Amygdala (tissue), 56 donors: ENCODE measurements at regions not wholly inside any gene's neighbourhood (a gene's known extent, or its start where the extent isn't known, plus 50 kb on each side); places are given as distances from the start of the nearest gene placed in this dataset.
"Not testable (repeated sequence)": the region's sequence is repeated elsewhere in the genome, so short reads cannot be mapped to it uniquely, and the experiment has no call there.

ENCODE experiments used
- DNase-seq, 56 donors: peaks; one replicate each; lab custom pipeline; 2025; lab: John Stamatoyannopoulos, UW

DNA sequence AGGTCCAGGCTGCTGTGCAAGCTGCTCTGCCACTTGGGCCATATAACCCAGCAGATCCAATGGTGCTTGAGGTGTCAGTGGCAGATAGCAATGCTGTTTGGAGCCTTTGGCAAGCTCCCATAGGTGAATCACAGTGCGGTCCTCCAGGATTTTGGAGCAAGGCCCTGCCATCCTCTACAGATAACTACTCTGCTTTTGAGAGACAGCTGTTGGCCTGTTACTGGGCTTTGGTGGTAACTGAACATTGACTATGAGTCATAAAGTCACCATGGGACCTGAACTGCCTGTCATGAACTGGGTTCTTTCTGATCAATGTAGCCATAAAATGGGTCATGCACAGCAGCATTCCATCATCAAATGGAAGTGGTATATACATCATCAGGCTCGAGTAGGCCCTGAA lies 92.0 kb upstream of the IGLL5 start:
- DNase-seq: not testable (repeated sequence)

DNA sequence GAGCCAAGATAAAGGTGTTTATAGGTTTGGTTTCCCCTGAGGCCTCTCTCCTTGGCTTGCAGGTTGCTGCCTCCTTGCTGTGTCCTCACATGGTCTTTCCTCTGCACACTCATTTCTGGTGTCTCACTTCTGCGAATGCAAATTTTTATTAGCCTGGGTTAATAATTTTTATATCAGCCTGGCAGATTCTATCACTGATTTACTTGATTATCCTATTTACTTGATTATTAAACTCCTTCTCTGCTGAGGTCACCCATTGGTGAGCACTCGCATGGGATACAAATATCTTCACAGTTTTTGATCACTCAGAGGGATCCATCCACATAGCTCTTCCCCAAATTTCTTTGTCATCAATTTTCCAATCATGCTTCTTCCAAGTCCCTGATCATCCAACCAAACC lies 90.9 kb upstream of the IGLL5 start:
- DNase-seq: no peak

DNA sequence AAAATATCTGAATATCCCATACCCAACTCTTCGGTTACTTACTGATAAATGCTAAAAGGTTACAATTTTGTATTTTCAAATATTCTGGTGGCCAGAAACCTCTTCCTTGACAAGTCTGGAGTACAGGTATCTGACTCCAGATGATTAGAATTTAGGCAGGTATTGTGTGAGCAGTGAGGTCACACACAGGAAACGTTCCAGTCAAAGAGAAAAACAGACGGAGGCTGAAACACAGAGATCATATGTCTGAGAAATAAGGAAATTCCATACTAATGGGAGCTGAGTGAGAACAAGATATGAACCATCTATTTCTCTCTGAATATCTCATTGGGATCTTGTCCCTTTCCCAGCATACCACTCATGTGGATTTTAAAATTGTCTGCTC lies 89.4 kb upstream of the IGLL5 start:
- no peak for DNase-seq

DNA sequence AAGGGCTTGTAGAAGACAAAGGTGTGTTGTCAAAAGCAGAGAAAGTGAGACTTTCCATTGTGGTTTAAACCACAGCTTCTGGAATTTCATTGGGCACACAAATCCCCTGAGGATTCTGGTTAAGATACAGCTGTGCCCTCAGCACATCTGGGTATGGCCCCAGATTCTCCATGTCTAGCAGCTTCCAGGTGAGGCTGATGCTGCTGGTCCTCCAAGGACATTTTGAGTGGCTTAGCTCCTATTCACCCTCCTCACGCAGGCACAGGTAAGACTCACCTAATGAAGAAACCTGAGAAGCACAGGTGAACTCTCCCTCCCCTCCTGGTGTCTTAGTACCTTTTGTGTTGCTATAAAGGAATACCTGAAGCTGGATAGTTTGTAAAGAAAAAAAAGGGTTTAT lies 88.9 kb upstream of the IGLL5 start:
- DNase-seq: no peak

DNA sequence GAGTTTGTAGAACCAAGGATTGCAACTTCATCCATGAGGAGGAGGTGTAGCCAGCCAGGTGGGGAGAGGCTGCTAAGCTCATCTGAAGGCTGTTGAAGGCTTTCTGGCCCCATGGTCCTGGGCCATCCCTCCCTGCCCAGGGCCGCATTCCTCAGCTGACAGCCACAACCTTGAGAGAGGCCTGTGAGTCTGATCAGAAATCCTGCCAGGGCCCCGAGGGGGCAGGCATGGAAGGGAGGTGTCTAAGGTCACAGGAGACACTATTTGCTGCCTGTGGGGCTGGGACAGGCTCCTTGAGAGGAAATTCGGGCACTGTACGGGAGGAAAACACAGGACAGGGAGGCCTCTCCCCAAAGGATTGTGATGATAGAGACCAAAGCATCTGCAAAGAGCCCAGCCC lies 88.1 kb upstream of the IGLL5 start:
- no peak for DNase-seq

DNA sequence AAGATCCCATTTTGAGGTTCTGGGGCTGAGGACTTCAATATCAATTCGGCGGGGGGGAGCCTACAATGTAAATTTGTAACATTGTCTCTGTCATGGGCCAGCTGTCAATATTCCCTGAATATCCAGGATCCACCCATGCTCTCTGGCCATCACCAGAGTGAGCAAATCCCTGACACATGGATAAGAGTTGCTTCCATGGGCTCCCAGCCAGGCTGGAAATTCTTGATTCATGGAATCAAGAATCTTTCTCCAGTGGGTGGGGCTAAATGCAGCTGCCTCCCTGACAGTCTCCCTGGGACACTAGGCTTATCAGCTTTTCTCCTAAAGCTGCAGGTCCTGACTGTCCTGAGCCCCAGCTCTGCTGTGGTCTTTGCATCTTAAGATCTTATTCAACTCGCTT lies 86.9 kb upstream of the IGLL5 start:
- no peak for DNase-seq

DNA sequence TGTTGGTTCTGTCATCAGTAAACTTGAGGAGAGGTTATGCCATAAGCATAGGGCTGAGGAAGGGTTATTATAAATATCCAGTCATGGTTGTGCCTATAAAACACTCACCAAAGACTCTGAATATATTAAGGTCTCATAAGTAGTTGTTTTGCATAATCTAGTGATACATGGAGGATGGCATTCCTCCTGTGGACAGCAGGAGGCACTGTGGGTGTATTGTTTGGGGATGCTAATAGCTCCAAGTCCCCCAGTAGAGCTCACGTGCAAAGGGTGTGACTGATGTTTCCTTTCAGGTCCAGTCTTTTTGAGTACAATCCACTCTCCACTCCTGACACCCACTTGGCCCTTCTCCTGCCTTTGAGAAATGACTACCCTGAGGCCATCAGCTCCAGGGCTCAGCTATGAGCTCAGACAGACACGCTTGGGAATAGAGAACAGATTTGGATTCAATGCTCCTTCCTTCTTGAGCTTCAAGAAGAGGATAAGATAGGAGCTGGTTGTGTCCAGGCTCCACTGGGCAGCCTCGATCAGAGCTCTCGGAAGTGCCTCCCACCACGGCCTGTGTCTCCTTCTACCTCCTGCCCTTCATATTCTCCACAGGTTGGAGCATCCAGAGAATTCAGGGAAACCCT lies 85.2 kb upstream of the IGLL5 start:
- no peak for DNase-seq

DNA sequence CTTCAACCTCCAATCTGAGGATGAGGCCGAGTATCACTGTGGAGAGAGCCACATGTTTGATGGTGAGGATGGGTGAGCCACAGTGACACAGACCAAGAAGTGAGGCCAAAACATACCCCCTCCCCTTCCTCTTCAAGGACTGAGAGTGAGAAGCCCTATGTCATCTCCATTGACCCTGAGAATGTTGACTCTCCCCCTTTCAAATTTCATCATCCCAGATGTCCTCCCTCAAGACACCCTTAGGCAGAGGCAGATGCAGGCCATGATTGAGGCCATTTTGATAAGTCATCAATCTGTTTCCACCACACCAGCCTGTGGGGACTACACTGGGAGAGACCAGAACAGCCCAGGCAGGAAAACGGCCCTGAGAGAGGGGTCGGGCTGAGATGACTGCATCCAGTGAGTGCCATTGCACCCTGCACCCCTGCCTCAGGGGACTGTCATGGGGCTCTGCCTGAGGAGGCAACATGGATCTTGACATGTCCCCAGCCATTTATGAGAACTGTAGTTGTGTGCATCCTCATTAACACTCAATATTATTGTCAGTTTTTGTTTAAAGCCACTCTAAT lies 84.2 kb upstream of the IGLL5 start:
- DNase-seq: no peak

DNA sequence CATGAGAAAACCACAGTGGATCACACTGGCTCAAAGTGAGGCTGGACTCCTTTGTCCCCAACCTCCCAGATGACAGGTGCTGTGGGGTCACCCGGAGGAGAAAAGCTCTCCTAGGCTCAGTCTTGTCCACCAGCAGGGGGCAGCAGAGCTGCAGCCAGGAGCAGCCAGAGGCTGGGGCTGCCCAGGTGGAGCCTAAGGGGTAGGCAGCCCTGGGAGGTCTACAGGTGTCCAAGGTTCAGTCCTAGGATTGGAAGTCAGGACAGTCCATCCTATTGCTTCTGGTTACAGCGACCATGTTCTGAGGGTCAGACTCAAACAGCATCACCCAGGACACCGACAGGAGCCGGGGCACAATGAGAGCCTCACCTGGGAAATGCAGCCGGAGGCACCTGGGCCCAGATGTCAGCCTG lies 77.6 kb upstream of the IGLL5 start:
- DNase-seq: peak in 16 of 56 donors; percentile 1 to 69 (median 20)

DNA sequence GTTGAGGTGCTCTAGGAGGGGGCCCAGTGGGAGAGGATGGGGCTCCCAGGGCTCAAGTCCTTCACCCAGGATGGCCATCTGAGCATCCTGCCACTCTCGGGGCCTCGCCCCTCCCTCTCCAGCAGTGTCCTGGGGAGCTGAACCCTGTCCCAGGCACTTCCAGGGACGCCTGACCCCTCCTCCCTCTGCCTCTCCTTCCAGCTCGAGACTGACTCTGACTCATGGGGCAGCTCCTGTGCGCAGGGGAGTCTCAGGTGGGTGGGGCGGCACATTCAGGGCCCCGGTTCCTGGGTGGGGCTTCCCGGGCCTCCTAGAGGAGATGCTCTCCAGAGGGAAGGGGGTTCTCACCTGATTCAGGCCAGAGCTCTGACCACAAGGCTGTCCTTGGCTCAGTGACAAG lies 77.1 kb upstream of the IGLL5 start:
- no peak for DNase-seq

DNA sequence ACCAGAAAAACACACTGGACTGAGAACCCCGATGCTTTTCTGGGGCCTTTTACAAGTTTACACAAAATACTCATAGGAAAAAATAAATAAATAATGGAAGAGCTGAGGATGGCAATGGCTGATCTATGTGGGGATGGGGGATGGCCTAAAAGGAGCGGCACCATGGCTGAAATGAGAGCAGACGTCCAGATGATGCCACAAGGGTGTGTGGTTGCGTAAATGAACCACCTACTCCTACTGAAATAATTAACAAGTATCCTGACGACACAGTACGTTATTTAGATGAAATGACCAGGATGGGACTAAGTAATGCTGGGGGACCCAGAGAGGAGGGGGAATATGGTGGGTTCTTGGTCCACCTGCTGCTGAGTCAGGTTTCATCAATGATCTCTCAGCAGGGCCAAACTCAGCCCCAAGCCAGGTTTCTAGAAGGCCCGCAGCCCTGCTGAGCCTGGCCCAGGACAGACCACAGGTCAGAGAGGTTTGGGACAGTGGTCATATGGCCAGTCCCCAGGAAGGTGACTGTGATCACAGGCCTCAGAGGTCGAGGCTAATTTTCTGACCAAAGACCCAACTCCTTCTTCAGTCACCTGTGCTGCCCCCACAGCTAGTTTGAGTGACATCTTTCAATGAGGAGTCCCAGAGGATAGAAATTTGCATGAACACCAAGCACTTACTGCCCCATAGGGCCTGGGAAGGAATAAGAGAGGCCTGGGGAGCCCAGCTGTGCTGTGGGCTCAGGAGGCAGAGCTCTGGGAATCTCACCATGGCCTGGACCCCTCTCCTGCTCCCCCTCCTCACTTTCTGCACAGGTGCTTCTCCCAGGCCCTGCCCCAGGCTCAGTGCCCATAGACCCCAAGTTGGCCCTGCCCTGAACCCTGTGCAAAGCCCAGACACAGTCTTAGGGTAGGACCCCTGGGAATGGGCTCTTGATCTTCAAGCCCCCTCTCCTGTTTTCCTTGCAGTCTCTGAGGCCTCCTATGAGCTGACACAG lies 76.3 kb upstream of the IGLL5 start:
- DNase-seq: no peak

DNA sequence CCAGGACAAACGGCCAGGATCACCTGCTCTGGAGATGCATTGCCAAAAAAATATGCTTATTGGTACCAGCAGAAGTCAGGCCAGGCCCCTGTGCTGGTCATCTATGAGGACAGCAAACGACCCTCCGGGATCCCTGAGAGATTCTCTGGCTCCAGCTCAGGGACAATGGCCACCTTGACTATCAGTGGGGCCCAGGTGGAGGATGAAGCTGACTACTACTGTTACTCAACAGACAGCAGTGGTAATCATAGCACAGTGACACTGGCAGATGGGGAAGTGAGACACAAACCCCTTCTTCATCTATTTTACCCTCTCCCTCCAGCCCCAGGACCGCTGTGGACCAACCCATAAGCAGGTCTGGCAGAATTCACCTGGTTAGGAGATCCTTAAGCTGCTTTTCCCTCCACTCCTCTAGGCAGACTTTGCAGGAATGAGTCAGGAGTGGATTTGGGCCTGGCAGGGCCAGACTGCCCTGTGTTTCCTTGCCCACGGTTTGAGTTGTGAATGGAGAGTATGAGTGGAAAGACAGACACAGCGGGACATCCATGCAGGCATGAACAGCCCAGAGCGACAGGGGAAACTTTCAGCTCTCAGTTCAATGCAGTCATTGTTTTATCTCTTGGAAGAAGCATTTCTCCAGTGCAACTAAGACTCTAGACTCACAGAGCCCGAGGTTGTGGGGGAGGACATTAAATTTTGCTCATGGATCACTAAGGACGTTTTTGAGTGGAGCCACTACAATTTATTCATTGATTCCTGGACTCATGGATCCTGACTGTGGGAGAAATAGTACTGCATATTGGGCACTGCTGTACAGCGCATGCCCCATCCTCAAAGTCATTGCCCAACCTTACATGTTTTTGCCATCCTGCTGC lies 75.3 kb upstream of the IGLL5 start:
- no peak for DNase-seq

DNA sequence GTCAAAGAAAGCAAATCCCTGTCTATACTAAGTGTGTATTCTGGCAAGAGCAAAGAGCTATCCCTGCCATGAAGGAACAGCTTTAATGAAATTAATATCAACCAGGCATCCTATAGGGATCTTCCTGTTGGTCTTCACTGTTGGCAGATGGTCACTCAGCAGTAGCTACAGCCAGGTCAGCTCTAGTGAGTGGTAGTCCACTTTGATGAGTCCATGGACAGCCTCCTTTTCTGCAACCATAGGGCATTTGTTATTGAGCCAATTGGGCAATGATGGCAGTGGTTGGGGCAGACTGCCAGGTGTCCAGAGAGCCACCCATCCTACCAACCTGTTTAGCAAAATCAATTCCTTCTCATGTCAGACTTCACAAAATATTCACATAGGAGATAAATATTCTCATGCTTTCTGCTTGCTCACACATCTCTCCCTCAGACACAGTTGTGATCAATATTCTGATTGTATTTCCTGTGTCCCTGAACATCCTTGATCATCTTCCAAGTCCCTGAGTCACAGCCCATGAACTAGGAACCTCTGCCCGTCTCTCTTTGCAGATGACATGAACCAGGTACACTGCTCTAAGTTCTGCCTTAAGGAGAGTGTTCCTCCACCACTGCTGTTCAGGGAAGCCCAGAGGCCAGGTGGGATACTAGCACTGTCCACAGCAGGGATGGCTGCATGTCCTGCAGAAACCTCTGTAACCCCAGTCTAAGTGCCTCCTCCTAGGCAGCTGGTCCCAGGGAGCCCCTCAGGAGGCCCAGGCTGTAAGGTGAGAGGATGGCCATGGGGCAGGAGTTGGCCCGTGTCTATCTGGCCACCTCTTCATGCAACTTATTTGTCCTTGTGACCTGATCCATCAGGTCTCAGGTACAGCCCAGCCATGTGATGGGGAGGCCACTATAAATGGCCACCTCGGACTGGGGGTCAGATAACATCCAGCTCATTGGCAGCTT lies 74.2 kb upstream of the IGLL5 start:
- no peak for DNase-seq

DNA sequence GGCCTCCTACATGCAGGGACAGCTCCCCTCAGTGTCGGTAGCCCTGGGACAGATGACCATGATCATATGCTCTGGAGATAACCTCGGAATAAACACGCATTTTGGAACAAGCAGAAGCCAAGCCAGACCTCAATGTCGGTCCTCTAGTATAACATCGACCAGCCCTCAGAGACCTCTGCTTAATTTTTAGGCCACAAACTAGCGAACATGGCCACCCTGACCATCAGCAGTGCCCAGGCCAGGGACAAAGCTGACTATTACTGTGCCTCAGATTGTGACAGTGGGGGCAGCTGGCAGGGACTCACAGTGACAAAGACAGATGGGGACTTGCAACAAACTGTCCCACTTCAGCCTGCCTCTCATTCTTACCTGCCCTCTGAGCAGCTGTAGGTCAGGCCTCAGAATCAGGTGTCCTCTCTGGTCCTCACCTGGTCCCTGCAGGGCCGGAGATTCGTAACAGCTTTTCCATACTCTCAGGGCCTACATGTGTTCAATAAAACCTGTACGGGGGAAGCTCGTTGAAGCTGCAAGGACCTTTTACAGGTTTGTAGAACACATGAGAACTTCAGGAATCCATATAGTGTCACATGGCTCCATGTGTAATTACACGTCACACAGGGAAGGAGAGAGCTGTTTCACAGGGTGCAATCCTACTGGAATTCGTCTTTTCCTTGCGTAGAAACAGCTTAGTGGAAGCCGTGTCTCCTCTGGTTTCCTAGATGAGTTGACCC lies 72.8 kb upstream of the IGLL5 start:
- DNase-seq: no peak

DNA sequence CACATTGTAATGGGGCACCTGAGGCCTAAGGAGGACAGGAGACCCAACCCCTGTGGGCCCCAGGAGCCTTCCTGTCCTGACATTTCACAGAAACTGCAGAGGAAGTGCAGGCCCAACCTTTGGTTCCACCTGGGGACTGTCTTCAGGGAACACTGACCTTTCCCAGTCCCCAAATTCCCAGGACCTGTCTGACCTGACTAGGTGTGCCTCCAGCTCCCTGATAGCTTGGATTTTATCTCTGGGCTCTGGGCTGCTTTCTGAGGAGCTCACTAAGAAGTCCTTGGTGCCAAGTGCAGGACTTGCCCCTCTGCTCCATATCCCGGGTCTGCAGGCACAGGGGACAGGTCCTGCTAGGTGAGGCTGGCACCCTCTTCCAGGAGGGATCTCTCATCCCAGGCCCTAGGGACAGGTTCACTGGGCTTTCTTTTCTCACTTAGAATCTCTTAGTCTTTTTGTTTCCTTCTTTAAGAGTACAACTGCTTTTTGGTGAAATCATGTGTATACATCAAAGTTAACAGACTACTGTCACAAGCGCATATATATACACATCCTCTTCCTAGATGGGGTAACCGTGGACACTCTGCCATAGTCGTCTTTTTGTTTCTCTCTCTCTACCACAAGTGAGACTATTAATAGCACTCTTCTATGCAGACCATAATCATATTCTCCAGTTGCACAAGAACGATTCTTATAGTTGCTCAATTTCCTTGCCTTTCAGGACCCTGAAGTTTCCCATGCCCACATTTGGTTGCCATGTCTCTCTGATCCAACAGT lies 72.0 kb upstream of the IGLL5 start:
- no peak for DNase-seq

DNA sequence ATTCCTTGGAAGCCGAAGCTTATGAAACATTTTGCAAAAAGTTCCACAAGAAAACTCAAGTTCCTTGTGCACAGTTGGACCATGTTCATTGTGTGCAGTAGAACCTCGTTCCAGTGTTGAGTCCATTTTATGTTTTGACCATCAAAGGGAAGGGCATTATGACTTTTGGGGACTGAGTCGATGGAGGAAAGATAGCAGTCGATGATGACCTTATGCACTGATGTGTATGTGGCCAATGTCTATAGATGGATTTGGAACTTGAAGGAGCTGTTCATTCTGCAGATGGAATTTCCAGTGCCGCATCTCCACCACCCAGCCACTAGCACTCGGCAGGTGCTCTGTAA lies 71.5 kb upstream of the IGLL5 start:
- no peak for DNase-seq

DNA sequence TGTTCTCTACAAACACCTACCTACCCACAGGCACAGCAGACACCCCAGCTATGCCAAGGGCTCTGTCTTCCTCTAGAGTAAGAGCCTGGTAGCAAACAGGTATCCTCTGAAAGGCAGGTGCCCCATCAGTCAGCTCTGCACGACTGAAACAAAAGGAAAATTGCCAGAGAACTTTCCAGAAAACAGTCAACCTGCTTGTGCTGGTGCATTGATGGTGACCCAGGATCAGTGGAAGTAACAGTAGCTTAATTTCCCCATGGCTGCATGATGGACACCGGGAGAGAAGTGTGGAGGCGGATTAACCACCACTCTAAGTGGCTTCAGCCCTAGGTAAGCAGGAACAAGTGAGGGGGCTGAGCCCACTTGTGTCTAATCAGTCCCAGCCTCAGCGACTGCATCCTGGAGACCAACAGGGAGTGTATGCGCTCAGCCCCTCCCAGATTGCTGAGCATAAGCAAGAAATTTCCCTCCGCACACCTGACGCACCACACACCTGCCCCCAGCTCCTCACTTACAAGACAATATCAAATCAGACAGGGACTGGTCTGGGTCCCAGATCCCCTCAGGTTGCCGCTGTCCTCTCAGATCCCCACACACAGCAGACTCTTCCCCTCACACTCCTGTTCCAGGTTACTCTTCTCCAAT lies 70.7 kb upstream of the IGLL5 start:
- DNase-seq: no peak
